ENCODE measurements at regions not wholly inside any gene's neighbourhood (a gene's known extent, or its start where the extent isn't known, plus 50 kb on each side); places are given as distances from the start of the nearest gene placed in this dataset.

DNA sequence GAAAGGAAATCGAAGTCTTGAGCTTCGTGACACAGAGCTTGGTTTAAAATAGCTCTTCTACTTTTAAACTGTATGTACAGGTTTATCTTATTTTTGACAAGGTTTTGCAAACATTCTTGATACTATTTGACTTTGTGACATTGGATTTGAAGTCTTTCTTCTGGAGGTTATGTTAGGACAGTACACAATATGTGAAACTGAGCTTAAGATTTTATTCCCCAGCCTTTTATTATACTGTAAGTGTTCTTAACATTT lies 95.2 kb upstream of the BTBD3 start:
- RAD21 ChIA-PET (ENCODE audit: unreplicated experiment), result no interaction called here
- no peak for TF ChIP-seq POLR2A (IDR thresholded peaks at IDR 0.05; ENCODE audit: low read depth, low read length)
- no peak for TF ChIP-seq TCF7 (IDR thresholded peaks at IDR 0.05; ENCODE audit: borderline replicate concordance)
- TF ChIP-seq USF1 (IDR thresholded peaks at IDR 0.05; ENCODE audit: borderline replicate concordance, extremely low read length, insufficient read depth, low read depth, low read length), result no peak
- no peak for TF ChIP-seq NR2F1 (conservative IDR thresholded peaks at IDR 0.05)
- TF ChIP-seq, protein P1, sequence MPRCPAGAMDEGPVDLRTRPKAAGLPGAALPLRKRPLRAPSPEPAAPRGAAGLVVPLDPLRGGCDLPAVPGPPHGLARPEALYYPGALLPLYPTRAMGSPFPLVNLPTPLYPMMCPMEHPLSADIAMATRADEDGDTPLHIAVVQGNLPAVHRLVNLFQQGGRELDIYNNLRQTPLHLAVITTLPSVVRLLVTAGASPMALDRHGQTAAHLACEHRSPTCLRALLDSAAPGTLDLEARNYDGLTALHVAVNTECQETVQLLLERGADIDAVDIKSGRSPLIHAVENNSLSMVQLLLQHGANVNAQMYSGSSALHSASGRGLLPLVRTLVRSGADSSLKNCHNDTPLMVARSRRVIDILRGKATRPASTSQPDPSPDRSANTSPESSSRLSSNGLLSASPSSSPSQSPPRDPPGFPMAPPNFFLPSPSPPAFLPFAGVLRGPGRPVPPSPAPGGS (IDR thresholded peaks at IDR 0.05; ENCODE audit: borderline replicate concordance, insufficient read depth, low read depth, low read length, poor library complexity, severe bottlenecking), result no peak
- TF ChIP-seq CBX3 (IDR thresholded peaks at IDR 0.05; ENCODE audit: borderline replicate concordance, low read depth), result no peak
- no peak for TF ChIP-seq E2F4 (IDR thresholded peaks at IDR 0.05; ENCODE audit: low read depth, low read length)
- TF ChIP-seq, protein P2, sequence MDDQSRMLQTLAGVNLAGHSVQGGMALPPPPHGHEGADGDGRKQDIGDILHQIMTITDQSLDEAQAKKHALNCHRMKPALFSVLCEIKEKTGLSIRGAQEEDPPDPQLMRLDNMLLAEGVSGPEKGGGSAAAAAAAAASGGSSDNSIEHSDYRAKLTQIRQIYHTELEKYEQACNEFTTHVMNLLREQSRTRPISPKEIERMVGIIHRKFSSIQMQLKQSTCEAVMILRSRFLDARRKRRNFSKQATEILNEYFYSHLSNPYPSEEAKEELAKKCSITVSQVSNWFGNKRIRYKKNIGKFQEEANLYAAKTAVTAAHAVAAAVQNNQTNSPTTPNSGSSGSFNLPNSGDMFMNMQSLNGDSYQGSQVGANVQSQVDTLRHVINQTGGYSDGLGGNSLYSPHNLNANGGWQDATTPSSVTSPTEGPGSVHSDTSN (IDR thresholded peaks at IDR 0.05; ENCODE audit: insufficient replicate concordance, low read depth, low read length), result no peak
- no peak for TF ChIP-seq ETV6 (conservative IDR thresholded peaks at IDR 0.05 in 1 of 2, IDR thresholded peaks at IDR 0.05 in 1 of 2; ENCODE audit: borderline replicate concordance in 1 of 2, low read depth in 1 of 2)
- no peak for TF ChIP-seq CBX5 (IDR thresholded peaks at IDR 0.05; ENCODE audit: low read depth)
- TF ChIP-seq, protein P3, sequence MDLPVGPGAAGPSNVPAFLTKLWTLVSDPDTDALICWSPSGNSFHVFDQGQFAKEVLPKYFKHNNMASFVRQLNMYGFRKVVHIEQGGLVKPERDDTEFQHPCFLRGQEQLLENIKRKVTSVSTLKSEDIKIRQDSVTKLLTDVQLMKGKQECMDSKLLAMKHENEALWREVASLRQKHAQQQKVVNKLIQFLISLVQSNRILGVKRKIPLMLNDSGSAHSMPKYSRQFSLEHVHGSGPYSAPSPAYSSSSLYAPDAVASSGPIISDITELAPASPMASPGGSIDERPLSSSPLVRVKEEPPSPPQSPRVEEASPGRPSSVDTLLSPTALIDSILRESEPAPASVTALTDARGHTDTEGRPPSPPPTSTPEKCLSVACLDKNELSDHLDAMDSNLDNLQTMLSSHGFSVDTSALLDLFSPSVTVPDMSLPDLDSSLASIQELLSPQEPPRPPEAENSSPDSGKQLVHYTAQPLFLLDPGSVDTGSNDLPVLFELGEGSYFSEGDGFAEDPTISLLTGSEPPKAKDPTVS (IDR thresholded peaks at IDR 0.05; ENCODE audit: low read depth, low read length), result no peak
- TF ChIP-seq, protein P4, sequence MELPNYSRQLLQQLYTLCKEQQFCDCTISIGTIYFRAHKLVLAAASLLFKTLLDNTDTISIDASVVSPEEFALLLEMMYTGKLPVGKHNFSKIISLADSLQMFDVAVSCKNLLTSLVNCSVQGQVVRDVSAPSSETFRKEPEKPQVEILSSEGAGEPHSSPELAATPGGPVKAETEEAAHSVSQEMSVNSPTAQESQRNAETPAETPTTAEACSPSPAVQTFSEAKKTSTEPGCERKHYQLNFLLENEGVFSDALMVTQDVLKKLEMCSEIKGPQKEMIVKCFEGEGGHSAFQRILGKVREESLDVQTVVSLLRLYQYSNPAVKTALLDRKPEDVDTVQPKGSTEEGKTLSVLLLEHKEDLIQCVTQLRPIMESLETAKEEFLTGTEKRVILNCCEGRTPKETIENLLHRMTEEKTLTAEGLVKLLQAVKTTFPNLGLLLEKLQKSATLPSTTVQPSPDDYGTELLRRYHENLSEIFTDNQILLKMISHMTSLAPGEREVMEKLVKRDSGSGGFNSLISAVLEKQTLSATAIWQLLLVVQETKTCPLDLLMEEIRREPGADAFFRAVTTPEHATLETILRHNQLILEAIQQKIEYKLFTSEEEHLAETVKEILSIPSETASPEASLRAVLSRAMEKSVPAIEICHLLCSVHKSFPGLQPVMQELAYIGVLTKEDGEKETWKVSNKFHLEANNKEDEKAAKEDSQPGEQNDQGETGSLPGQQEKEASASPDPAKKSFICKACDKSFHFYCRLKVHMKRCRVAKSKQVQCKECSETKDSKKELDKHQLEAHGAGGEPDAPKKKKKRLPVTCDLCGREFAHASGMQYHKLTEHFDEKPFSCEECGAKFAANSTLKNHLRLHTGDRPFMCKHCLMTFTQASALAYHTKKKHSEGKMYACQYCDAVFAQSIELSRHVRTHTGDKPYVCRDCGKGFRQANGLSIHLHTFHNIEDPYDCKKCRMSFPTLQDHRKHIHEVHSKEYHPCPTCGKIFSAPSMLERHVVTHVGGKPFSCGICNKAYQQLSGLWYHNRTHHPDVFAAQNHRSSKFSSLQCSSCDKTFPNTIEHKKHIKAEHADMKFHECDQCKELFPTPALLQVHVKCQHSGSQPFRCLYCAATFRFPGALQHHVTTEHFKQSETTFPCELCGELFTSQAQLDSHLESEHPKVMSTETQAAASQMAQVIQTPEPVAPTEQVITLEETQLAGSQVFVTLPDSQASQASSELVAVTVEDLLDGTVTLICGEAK (IDR thresholded peaks at IDR 0.05; ENCODE audit: borderline replicate concordance), result no peak
- no peak for TF ChIP-seq TCF12 (IDR thresholded peaks at IDR 0.05; ENCODE audit: low read depth, low read length)
- TF ChIP-seq CREB1 (IDR thresholded peaks at IDR 0.05; ENCODE audit: low read depth), result no peak
- TF ChIP-seq EED (IDR thresholded peaks at IDR 0.05; ENCODE audit: low read depth), result no peak
- no peak for TF ChIP-seq ZBED1 (IDR thresholded peaks at IDR 0.05; ENCODE audit: borderline replicate concordance)

More for the DNA sequence above, 95.2 kb upstream of the BTBD3 start:
- Histone ChIP-seq H3K9ac (ENCODE audit: control insufficient read depth, insufficient read depth, low read length) (no peak overlapping the region), H3K27me3 (replicated peaks in 1 of 2; ENCODE audit: control insufficient read depth in 2 of 2, insufficient read depth in 2 of 2, low read length in 1 of 2) (no peaks in the 10 kb centered on the region), H3K9me3 (replicated peaks; ENCODE audit: control insufficient read depth, insufficient read depth, low read length) (no peaks in the 10 kb centered on the region), H4K20me1 (ENCODE audit: control insufficient read depth, insufficient read depth) (no peaks in the 10 kb centered on the region), H3K4me1 (ENCODE audit: control insufficient read depth, insufficient read depth, low read length) (no peaks in the 10 kb centered on the region), H3K4me2 (ENCODE audit: control insufficient read depth, insufficient read depth) (no peak overlapping the region), H3K36me3 (ENCODE audit: control insufficient read depth in 2 of 2, insufficient read depth in 2 of 2, low read length in 1 of 2) (no peaks in the 10 kb centered on the region), H2AFZ (ENCODE audit: control insufficient read depth, low read depth, low read length) (no peak overlapping the region), H3K27ac (ENCODE audit: control insufficient read depth, insufficient read depth) (no peak overlapping the region), H3K79me2 (ENCODE audit: control insufficient read depth, insufficient read depth, low read length) (no peaks in the 10 kb centered on the region), H3K4me3 (no peak overlapping the region)
- intact Hi-C loops (cut with micrococcal nuclease; ENCODE audit: unreplicated experiment) (no loop called here), in situ Hi-C loops (cut with MboI) (no loop called here)
- DNase-seq (ENCODE audit: low read depth, low spot score) (no peak), FAIRE-seq (no peak), ATAC-seq (no peak)
- SMC1A ChIA-PET (ENCODE audit: uncharacterized antibody, unreplicated experiment), result interaction anchor here (1.0 kb wide), 1 partner anchor 24 kb away, joined by 3 read pairs; no protein-coding TSS in a partner anchor
- CTCF ChIA-PET, result no interaction called here
- POLR2A ChIA-PET, result no interaction called here
- WGBS (ENCODE audit: insufficient coverage, insufficient replicate concordance, low lambda C conversion rate, missing lambda C conversion rate), result 0% methylated on average over 2 of the region's 2 CpGs
- no TSS peak for BruUV-seq (replicated peaks)

Data from GM12878 (cell line).